ENCODE measurements at regions not wholly inside any gene's neighbourhood (a gene's known extent, or its start where the extent isn't known, plus 50 kb on each side); places are given as distances from the start of the nearest gene placed in this dataset.

DNA sequence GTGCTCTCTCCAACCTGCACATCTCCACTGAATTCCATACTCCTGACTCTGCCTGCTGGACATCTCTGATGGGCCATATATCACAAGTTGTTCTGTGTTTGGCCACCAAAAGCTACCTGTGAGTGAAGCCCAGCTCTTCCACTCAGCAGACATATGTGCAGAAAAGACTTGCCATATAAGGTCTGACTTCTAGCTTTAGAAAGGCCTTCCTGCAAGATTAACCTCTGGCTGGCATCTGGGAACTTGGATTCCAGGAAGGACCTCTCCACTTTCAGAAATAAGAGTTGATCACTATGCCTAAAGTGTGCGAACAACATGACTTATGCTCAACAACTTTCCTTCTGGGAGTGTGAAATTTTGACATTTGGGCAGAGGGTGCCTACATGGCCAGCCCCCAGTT is 113.7 kb downstream of the TNFAIP3 start:
- no peak for TF ChIP-seq POLR2A (IDR thresholded peaks at IDR 0.05)
- TF ChIP-seq POLR2AphosphoS5 (IDR thresholded peaks at IDR 0.05), result no peak

Data from breast epithelium (tissue), 3 donors.